GM23248 (cell line): ENCODE measurements at regions not wholly inside any gene's neighbourhood (a gene's known extent, or its start where the extent isn't known, plus 50 kb on each side); places are given as distances from the start of the nearest gene placed in this dataset.

Experiments
- EZH2 ChIP-seq: fragments of 200-600 bp; sonication (generic); IDR thresholded peaks from 2 replicates; pipeline ENCODE4 v1.6.1; 2018; ENCODE audit warnings: antibody characterized with exemption, mild to moderate bottlenecking; ENCODE audit not compliant: insufficient read depth, poor library complexity, severe bottlenecking
- EZH2phosphoT487 ChIP-seq: fragments of 200-600 bp; sonication (generic); IDR thresholded peaks from 2 replicates; pipeline ENCODE4 v1.6.1; 2018; ENCODE audit warnings: antibody characterized with exemption, moderate library complexity, mild to moderate bottlenecking, low read depth; ENCODE audit not compliant: insufficient read depth

DNA sequence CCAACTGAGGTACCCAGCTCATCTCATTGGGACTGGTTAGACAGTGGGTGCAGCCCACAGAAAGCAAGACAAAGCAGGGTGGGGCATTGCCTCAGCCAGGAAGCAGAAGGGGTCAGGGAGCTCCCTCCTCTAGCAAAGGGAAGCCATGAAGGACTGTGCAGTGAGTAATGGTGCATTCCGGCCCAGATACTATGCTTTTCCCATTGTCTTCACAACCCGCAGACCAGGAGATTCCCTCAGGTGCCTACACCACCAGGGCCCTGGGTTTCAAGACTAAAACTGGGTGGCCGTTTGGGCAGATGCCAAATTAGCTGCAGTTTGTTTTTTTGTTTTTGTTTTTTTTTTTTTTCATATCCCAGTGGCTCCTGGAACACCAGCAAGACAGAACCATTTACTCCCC is 235.3 kb downstream of the TACR3 start:
- no peak for TF ChIP-seq EZH2phosphoT487
- TF ChIP-seq EZH2: no peak
